ENCODE measurements at regions not wholly inside any gene's neighbourhood (a gene's known extent, or its start where the extent isn't known, plus 50 kb on each side); places are given as distances from the start of the nearest gene placed in this dataset.

DNA sequence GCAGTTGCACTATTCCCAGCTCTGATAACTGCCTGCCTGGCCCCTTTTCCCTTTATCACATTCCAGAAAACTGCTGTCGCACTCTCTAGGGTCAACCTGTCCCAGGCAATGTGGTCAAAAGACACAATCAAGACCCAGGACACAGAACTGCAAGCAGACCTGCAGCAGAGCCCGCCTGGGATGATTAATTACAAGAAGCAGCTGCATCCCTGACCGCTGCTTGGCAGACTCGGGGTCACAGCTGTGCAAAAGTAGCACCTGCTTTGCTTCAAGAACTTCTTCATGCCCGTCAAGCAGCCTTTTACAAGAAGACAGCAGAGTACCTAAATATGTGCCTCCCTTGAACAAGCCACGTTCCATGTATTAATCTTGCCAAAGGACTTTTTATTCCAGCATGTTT lies 120.0 kb upstream of the ST8SIA2 start:
- Histone ChIP-seq H2AFZ (ENCODE audit: control insufficient read depth, low read depth, low read length) (no peak overlapping the region), H3K9me3 (replicated peaks; ENCODE audit: control insufficient read depth, insufficient read depth, low read length) (no peaks in the 10 kb centered on the region), H3K27me3 (replicated peaks in 1 of 2; ENCODE audit: control insufficient read depth in 2 of 2, insufficient read depth in 2 of 2, low read length in 1 of 2) (no peaks in the 10 kb centered on the region; a peak in 1 of 4 replicates), H3K4me3 (no peak overlapping the region), H3K27ac (ENCODE audit: control insufficient read depth, insufficient read depth) (no peak overlapping the region), H3K9ac (ENCODE audit: control insufficient read depth, insufficient read depth, low read length) (no peak overlapping the region), H3K4me2 (ENCODE audit: control insufficient read depth, insufficient read depth) (no peak overlapping the region), H3K36me3 (ENCODE audit: control insufficient read depth in 2 of 2, insufficient read depth in 2 of 2, low read length in 1 of 2) (no peaks in the 10 kb centered on the region), H4K20me1 (ENCODE audit: control insufficient read depth, insufficient read depth) (no peaks in the 10 kb centered on the region), H3K79me2 (ENCODE audit: control insufficient read depth, insufficient read depth, low read length) (no peaks in the 10 kb centered on the region), H3K4me1 (ENCODE audit: control insufficient read depth, insufficient read depth, low read length) (no peaks in the 10 kb centered on the region)
- in situ Hi-C loops (cut with MboI) (loop anchor here (10.0 kb wide), 1 partner anchor 59 kb away; no protein-coding TSS in a partner anchor), intact Hi-C loops (cut with micrococcal nuclease; ENCODE audit: unreplicated experiment) (no loop called here)
- SMC1A ChIA-PET (ENCODE audit: uncharacterized antibody, unreplicated experiment) = no interaction called here
- ATAC-seq = no peak
- BruUV-seq (replicated peaks) = no TSS peak
- CTCF ChIA-PET = no interaction called here
- POLR2A ChIA-PET = no interaction called here
- 0% methylated on average over 6 of the region's 6 CpGs for WGBS (ENCODE audit: insufficient coverage, insufficient replicate concordance, low lambda C conversion rate, missing lambda C conversion rate)
- no peak for FAIRE-seq
- DNase-seq (ENCODE audit: low read depth, low spot score) = no peak
- TF ChIP-seq NRF1 (conservative IDR thresholded peaks at IDR 0.05; ENCODE audit: low read depth, low read length) = no peak
- RAD21 ChIA-PET (ENCODE audit: unreplicated experiment) = no interaction called here

DNA sequence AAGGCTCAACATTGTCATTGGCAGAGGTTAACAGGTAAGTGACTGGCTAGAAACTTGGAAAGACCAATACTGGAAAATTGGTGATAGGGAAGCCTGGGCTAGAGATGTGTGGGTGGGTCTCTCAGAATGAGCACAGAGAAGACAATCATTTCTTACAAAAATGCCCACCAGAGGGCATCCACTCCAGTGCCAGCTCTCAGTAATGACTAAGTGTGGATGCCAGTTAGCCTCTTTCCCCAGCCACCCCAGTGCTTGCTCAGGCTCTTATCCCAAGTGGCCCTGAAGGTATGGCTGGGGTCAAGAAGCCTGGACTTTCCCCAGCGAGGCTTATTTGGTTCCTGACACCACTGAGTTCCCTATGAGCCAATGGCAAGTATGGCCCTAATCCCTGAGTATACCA lies 115.9 kb upstream of the ST8SIA2 start:
- peak; percentile 26; the same call in 1 of the 2 replicates for TF ChIP-seq SMC3 (IDR thresholded peaks at IDR 0.05; ENCODE audit: borderline replicate concordance, low read length)
- TF ChIP-seq CTCF (IDR thresholded peaks at IDR 0.05 in 2 of 3, conservative IDR thresholded peaks at IDR 0.05 in 1 of 3; ENCODE audit: control insufficient read depth in 2 of 3, extremely low read depth in 1 of 3, insufficient read depth in 1 of 3, low read depth in 3 of 3, low read length in 3 of 3) = peak; percentile 33 to 39 (median 34); a peak in 3 of 6 replicates
- TF ChIP-seq, protein P1, sequence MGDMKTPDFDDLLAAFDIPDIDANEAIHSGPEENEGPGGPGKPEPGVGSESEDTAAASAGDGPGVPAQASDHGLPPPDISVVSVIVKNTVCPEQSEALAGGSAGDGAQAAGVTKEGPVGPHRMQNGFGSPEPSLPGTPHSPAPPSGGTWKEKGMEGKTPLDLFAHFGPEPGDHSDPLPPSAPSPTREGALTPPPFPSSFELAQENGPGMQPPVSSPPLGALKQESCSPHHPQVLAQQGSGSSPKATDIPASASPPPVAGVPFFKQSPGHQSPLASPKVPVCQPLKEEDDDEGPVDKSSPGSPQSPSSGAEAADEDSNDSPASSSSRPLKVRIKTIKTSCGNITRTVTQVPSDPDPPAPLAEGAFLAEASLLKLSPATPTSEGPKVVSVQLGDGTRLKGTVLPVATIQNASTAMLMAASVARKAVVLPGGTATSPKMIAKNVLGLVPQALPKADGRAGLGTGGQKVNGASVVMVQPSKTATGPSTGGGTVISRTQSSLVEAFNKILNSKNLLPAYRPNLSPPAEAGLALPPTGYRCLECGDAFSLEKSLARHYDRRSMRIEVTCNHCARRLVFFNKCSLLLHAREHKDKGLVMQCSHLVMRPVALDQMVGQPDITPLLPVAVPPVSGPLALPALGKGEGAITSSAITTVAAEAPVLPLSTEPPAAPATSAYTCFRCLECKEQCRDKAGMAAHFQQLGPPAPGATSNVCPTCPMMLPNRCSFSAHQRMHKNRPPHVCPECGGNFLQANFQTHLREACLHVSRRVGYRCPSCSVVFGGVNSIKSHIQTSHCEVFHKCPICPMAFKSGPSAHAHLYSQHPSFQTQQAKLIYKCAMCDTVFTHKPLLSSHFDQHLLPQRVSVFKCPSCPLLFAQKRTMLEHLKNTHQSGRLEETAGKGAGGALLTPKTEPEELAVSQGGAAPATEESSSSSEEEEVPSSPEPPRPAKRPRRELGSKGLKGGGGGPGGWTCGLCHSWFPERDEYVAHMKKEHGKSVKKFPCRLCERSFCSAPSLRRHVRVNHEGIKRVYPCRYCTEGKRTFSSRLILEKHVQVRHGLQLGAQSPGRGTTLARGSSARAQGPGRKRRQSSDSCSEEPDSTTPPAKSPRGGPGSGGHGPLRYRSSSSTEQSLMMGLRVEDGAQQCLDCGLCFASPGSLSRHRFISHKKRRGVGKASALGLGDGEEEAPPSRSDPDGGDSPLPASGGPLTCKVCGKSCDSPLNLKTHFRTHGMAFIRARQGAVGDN (IDR thresholded peaks at IDR 0.05) = no peak
- H4K20me1 ChIP-seq (ENCODE audit: control insufficient read depth, insufficient read depth) = no peaks in the 10 kb centered on the region
- FAIRE-seq (no peak), ATAC-seq (peak; percentile 78), DNase-seq (ENCODE audit: low read depth, low spot score) (no peak)
- RAD21 ChIA-PET (ENCODE audit: unreplicated experiment) = no interaction called here
- H3K27me3 ChIP-seq (replicated peaks in 1 of 2; ENCODE audit: control insufficient read depth in 2 of 2, insufficient read depth in 2 of 2, low read length in 1 of 2) = peaks cover 0 to 2% of the 10 kb centered on the region in 2 experiments; a peak in 3 of 4 replicates
- H3K4me3 ChIP-seq = no peak overlapping the region
- no peak overlapping the region for H3K9ac ChIP-seq (ENCODE audit: control insufficient read depth, insufficient read depth, low read length)
- BruUV-seq (replicated peaks) = no TSS peak
- POLR2A ChIA-PET = interaction anchor here (0.6 kb wide), 1 partner anchor 889 kb away, joined by 4 read pairs; no protein-coding TSS in a partner anchor
- H3K27ac ChIP-seq (ENCODE audit: control insufficient read depth, insufficient read depth) = no peak overlapping the region
- CTCF ChIA-PET = interaction anchor here (1.1 to 1.7 kb wide), 2 partner anchors 10 to 437 kb away, joined by 3 to 4 read pairs; no protein-coding TSS in a partner anchor
- H3K4me2 ChIP-seq (ENCODE audit: control insufficient read depth, insufficient read depth) = no peak overlapping the region
- 0% methylated on average over 1 of the region's 1 CpG for WGBS (ENCODE audit: insufficient coverage, insufficient replicate concordance, low lambda C conversion rate, missing lambda C conversion rate)
- SMC1A ChIA-PET (ENCODE audit: uncharacterized antibody, unreplicated experiment) = no interaction called here
- no peaks in the 10 kb centered on the region for H3K9me3 ChIP-seq (replicated peaks; ENCODE audit: control insufficient read depth, insufficient read depth, low read length)
- H3K79me2 ChIP-seq (ENCODE audit: control insufficient read depth, insufficient read depth, low read length) = no peaks in the 10 kb centered on the region
- H3K4me1 ChIP-seq (ENCODE audit: control insufficient read depth, insufficient read depth, low read length) = no peaks in the 10 kb centered on the region
- H2AFZ ChIP-seq (ENCODE audit: control insufficient read depth, low read depth, low read length) = no peak overlapping the region
- no peaks in the 10 kb centered on the region for H3K36me3 ChIP-seq (ENCODE audit: control insufficient read depth in 2 of 2, insufficient read depth in 2 of 2, low read length in 1 of 2)
- intact Hi-C loops (cut with micrococcal nuclease; ENCODE audit: unreplicated experiment) = loop anchor here (2.0 kb wide), 1 partner anchor 437 kb away; no protein-coding TSS in a partner anchor
- in situ Hi-C loops (cut with MboI) = loop anchor here (10.0 kb wide), 1 partner anchor 63 kb away; no protein-coding TSS in a partner anchor
